H9 (cell line): ENCODE measurements at regions not wholly inside any gene's neighbourhood (a gene's known extent, or its start where the extent isn't known, plus 50 kb on each side); places are given as distances from the start of the nearest gene placed in this dataset.

ENCODE experiments used
- DNase-seq: peaks from one replicate; pipeline ENCODE4 v3.0.0-alpha.2; 2017
- H2AFZ ChIP-seq: one replicate; pipeline ENCODE4 v1.6.1; 2013; ENCODE audit warnings: mild to moderate bottlenecking, low read length, control low read depth, moderate library complexity
- H2AK5ac ChIP-seq: 2 replicates; pipeline ENCODE4 v1.6.1; 2013; ENCODE audit warnings: low read length, control low read depth, mixed read lengths; ENCODE audit not compliant: insufficient read length
- H2BK120ac ChIP-seq: one replicate; pipeline ENCODE4 v1.6.1; 2013; ENCODE audit warnings: low read depth, mild to moderate bottlenecking, low read length, control low read depth, inconsistent platforms; ENCODE audit not compliant: poor library complexity, severe bottlenecking
- H2BK12ac ChIP-seq: 2 replicates; pipeline ENCODE4 v1.6.1; 2013; ENCODE audit warnings: low read length, control low read depth, mixed read lengths, low read depth; ENCODE audit not compliant: insufficient read length
- H2BK15ac ChIP-seq: 2 replicates; pipeline ENCODE4 v1.6.1; 2013; ENCODE audit warnings: low read depth, low read length, control low read depth
- H2BK20ac ChIP-seq: one replicate; pipeline ENCODE4 v1.6.1; 2013; ENCODE audit warnings: low read depth, mild to moderate bottlenecking, low read length, control low read depth, inconsistent platforms; ENCODE audit not compliant: poor library complexity, severe bottlenecking
- H2BK5ac ChIP-seq: 2 replicates; pipeline ENCODE4 v1.6.1; 2013; ENCODE audit warnings: low read length, control low read depth, mixed read lengths; ENCODE audit not compliant: insufficient read length
- H3K14ac ChIP-seq: 2 replicates; pipeline ENCODE4 v1.6.1; 2013; ENCODE audit warnings: low read length, control low read depth; ENCODE audit not compliant: insufficient read depth
- H3K18ac ChIP-seq: 2 replicates; pipeline ENCODE4 v1.6.1; 2013; ENCODE audit warnings: low read depth, mild to moderate bottlenecking, mixed read lengths, low read length, control low read depth; ENCODE audit not compliant: insufficient read length
- H3K23ac ChIP-seq: 2 replicates; pipeline ENCODE4 v1.6.1; 2013; ENCODE audit warnings: low read length, control low read depth, mixed read lengths, low read depth; ENCODE audit not compliant: insufficient read length
- H3K23me2 ChIP-seq: 2 replicates; pipeline ENCODE4 v1.6.1; 2013; ENCODE audit warnings: low read depth, mild to moderate bottlenecking, mixed read lengths, low read length, control low read depth; ENCODE audit not compliant: insufficient read length, poor library complexity, severe bottlenecking
- H3K27ac ChIP-seq: 2 replicates; pipeline ENCODE4 v1.5.1; 2013; ENCODE audit warnings: low read length, control low read depth, mixed read lengths, low read depth; ENCODE audit not compliant: insufficient read length
- H3K27me3 ChIP-seq: 2 replicates; pipeline ENCODE4 v1.6.1; 2013; ENCODE audit warnings: low read length, control low read depth, inconsistent platforms; ENCODE audit not compliant: insufficient read depth
- H3K4ac ChIP-seq: 2 replicates; pipeline ENCODE4 v1.6.1; 2013; ENCODE audit warnings: low read depth, mild to moderate bottlenecking, control low read depth, inconsistent platforms, low read length, moderate library complexity
- H3K4me1 ChIP-seq: 2 replicates; pipeline ENCODE4 v1.6.1; 2013; ENCODE audit warnings: low read length, control low read depth, inconsistent platforms; ENCODE audit not compliant: insufficient read depth
- H3K4me2 ChIP-seq: 2 replicates; pipeline ENCODE4 v1.6.1; 2013; ENCODE audit warnings: low read length, control low read depth, mixed read lengths; ENCODE audit not compliant: insufficient read length, insufficient read depth
- H3K56ac ChIP-seq: 2 replicates; pipeline ENCODE4 v1.6.1; 2013; ENCODE audit warnings: low read depth, mild to moderate bottlenecking, mixed read lengths, low read length, control low read depth; ENCODE audit not compliant: insufficient read length
- H3K79me1 ChIP-seq: 2 replicates; pipeline ENCODE4 v1.6.1; 2013; ENCODE audit warnings: low read depth, mild to moderate bottlenecking, moderate library complexity, low read length, control low read depth, inconsistent platforms; ENCODE audit not compliant: insufficient read depth, poor library complexity, severe bottlenecking
- H3K79me2 ChIP-seq: 2 replicates; pipeline ENCODE4 v1.6.1; 2013; ENCODE audit warnings: low read length, control low read depth, inconsistent platforms; ENCODE audit not compliant: insufficient read depth
- H3K9ac ChIP-seq: 2 replicates; pipeline ENCODE4 v1.6.1; 2013; ENCODE audit warnings: low read length, control low read depth, mixed read lengths; ENCODE audit not compliant: insufficient read length; ENCODE audit errors: extremely low read depth
- H3K9me3 ChIP-seq: one replicate; pipeline ENCODE4 v1.6.1; 2013; ENCODE audit warnings: low read depth, low read length, inconsistent platforms; ENCODE audit not compliant: control insufficient read depth
- H3T11ph ChIP-seq: one replicate; pipeline ENCODE4 v1.6.1; 2013; ENCODE audit warnings: mild to moderate bottlenecking, low read length, control low read depth, inconsistent platforms
- H4K20me1 ChIP-seq: one replicate; pipeline ENCODE4 v1.6.1; 2013; ENCODE audit not compliant: control insufficient read depth, insufficient read length, insufficient read depth
- H4K5ac ChIP-seq: 2 replicates; pipeline ENCODE4 v1.6.1; 2013; ENCODE audit warnings: low read depth, mild to moderate bottlenecking, mixed read lengths, low read length, control low read depth; ENCODE audit not compliant: insufficient read length
- H4K8ac ChIP-seq: replicated peaks from 2 replicates; pipeline ENCODE4 v1.6.1; 2013; ENCODE audit warnings: low read length, control low read depth, mixed read lengths, low read depth; ENCODE audit not compliant: insufficient read length
- H4K91ac ChIP-seq: 2 replicates; pipeline ENCODE4 v1.6.1; 2013; ENCODE audit warnings: low read depth, mild to moderate bottlenecking, moderate library complexity, mixed read lengths, low read length, control low read depth; ENCODE audit not compliant: insufficient read length
- H3K27ac Mint-ChIP-seq, 3 experiments: 2 replicates in 2 of 3; 3 replicates in 1 of 3; pipeline ENCODE4 v1.8.0; 2020 to 2021; ENCODE audit warnings: mixed read lengths in 3 of 3, mild to moderate bottlenecking in 1 of 3, moderate library complexity in 1 of 3
- H3K27me3 Mint-ChIP-seq: 2 replicates; pipeline ENCODE4 v1.8.0; 2021; ENCODE audit warnings: low read depth, mild to moderate bottlenecking, moderate library complexity, mixed read lengths
- H3K36me3 Mint-ChIP-seq, 3 experiments: 2 replicates in 2 of 3; 3 replicates in 1 of 3; pipeline ENCODE4 v1.8.0; 2020 to 2021; ENCODE audit warnings: low read depth in 3 of 3, mixed read lengths in 3 of 3; ENCODE audit not compliant: insufficient read depth in 1 of 3
- H3K4me1 Mint-ChIP-seq, 2 experiments: 2 replicates each; pipeline ENCODE4 v1.8.0; 2020; ENCODE audit warnings: mixed read lengths in 2 of 2
- H3K4me3 Mint-ChIP-seq, 2 experiments: 2 replicates in 1 of 2; 3 replicates in 1 of 2; pipeline ENCODE4 v1.8.0; 2020 to 2021; ENCODE audit warnings: mild to moderate bottlenecking in 2 of 2, mixed read lengths in 2 of 2, moderate library complexity in 1 of 2
- H3K9me3 Mint-ChIP-seq, 2 experiments: 2 replicates in 1 of 2; 3 replicates in 1 of 2; pipeline ENCODE4 v1.8.0; 2020; ENCODE audit warnings: mild to moderate bottlenecking in 2 of 2, mixed read lengths in 2 of 2, moderate library complexity in 1 of 2
- CTCF ChIP-seq: fragments of 200-600 bp; sonication (generic); conservative IDR thresholded peaks from 3 replicates; pipeline ENCODE4 v1.8.0; 2021; ENCODE audit warnings: antibody characterized with exemption, mild to moderate bottlenecking

- no peak overlapping the region for H3K23ac ChIP-seq
- H2BK5ac ChIP-seq, result no peak overlapping the region
- H2AK5ac ChIP-seq, result no peak overlapping the region
- Mint-ChIP-seq H3K4me3 (no peak overlapping the region), H3K9me3 (peaks cover 0 to 6% of the 10 kb centered on the region in 2 experiments; a peak in 3 of 5 replicates), H3K36me3 (no peaks in the 10 kb centered on the region), H3K27ac (no peak overlapping the region), H3K4me1 (no peaks in the 10 kb centered on the region), H3K27me3 (no peaks in the 10 kb centered on the region; the same call in 1 of the 2 replicates)
- H3K79me2 ChIP-seq, result no peaks in the 10 kb centered on the region
- H4K20me1 ChIP-seq, result no peaks in the 10 kb centered on the region
- no peak overlapping the region for H3K9ac ChIP-seq
- no peak overlapping the region for H2BK12ac ChIP-seq
- H4K8ac ChIP-seq, result no peak overlapping the region
- no peak overlapping the region for H3K4me2 ChIP-seq
- no peak overlapping the region for H2BK15ac ChIP-seq
- no peak for DNase-seq
- TF ChIP-seq CTCF, result no peak
- no peaks in the 10 kb centered on the region for H3K4me1 ChIP-seq
- no peak overlapping the region for H2AFZ ChIP-seq
- no peak overlapping the region for H2BK120ac ChIP-seq
- no peak overlapping the region for H3T11ph ChIP-seq
- H3K14ac ChIP-seq, result no peak overlapping the region
- no peaks in the 10 kb centered on the region for H3K27me3 ChIP-seq
- H2BK20ac ChIP-seq, result no peak overlapping the region
- no peak overlapping the region for H4K5ac ChIP-seq
- H3K27ac ChIP-seq, result no peak overlapping the region
- no peak overlapping the region for H3K56ac ChIP-seq
- no peaks in the 10 kb centered on the region for H3K79me1 ChIP-seq
- no peaks in the 10 kb centered on the region for H3K9me3 ChIP-seq
- H3K23me2 ChIP-seq, result no peaks in the 10 kb centered on the region
- no peak overlapping the region for H3K18ac ChIP-seq
- H4K91ac ChIP-seq, result no peak overlapping the region
- H3K4ac ChIP-seq, result no peak overlapping the region
Observed at GRCh38 chr9:109582386-109582785, 84.3 kb upstream of the PTPN3 start.
